RCC 7860 (cell line): ENCODE measurements at regions not wholly inside any gene's neighbourhood (a gene's known extent, or its start where the extent isn't known, plus 50 kb on each side); places are given as distances from the start of the nearest gene placed in this dataset.
A peak's percentile ranks its signal among the peaks of the same experiment; 100 is the strongest.

Experiments
- DNase-seq: peaks from one replicate; pipeline ENCODE4 v3.0.0-alpha.2; 2015; ENCODE audit warnings: low spot score
- FAIRE-seq: peaks from 2 replicates; lab custom pipeline; 2012; peaks lifted over from hg19 to GRCh38; lab: Jason Lieb, UNC

DNA sequence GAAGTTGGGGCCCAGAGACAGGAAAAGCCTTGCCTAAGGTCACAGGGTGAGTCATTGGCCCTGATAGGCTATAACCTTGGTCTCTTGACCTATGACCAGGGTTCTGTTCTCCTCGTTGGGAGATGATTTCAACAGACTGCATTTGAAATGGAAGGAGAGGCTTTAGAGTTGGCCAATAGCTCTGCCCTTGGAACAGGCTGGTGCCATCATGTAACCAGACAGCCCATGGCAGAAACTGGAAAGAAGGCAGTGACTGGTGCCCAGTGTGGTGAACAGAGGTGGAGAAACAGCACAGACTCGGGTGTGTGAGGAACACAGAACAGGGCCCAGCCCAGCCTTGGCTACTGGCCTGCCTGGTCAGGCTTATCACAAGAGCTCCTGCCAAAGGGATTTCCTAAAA, 109.8 kb upstream of the SLC25A48 start:
- DNase-seq = no peak
- no peak for FAIRE-seq

DNA sequence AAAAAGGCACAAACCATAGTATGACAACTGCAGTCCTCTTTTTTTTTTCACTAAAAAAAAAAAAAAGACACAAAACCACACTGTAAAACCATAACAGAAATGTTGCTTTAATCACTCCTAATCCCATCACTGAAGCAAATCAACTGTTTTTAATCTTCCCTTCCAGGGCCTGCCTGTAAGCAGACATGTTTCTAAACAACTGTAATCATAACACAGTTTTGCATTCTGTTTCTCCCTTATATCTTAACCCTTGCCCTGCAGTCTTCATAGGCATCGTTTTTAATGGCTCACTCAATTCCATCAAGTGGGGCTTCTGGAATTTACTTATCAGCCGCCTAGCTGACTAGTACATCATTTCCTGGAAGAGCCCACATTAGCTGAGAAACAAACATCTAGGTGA, 111.0 kb upstream of the SLC25A48 start:
- DNase-seq (no peak), FAIRE-seq (no peak)

DNA sequence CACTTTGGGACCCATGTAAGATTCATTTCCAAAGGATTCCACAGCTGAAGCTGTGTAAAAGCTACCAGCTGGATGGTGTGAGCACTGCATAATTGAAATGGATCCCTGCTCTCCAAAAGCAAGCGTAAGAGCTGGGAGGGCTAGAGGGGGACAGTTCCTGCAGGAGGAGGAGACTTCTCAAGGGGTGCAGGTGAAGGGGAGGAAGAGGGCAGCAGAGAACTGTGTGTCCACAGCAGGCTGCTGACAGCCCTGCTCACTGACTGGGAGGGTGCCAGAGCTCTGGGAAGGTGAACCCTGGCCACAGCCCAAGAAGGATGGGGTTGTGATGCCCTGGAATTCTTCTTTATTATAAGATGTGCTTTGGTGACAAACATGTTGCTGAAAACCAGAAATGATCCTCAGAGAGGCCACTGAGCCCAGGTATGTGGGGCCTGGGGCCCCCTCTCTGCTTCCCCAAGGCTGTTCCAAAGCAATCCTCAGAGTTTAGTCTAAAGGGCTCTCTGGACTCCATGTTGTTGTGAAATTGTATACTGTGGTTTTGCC, 112.8 kb upstream of the SLC25A48 start:
- DNase-seq (no peak), FAIRE-seq (no peak)

DNA sequence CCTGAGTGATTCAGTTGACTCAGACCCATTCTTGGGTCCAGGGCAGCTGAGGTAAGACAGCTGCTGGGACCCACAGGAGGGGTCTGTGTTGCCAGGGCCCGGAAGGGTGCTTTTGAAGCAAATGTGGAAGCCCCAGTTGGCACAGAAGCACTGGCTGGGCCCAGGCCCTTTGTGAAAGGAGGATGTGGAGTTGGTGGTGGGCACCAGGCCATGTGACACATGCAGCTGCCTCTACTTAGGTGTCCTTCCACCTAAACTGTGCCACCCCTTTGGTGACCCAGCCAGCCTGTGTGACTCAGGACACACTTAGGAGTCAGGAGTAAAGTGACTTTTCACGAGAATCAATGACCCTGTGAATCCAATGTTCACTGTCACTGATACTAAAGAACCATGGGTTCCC, 114.3 kb upstream of the SLC25A48 start:
- FAIRE-seq = no peak
- DNase-seq = no peak

DNA sequence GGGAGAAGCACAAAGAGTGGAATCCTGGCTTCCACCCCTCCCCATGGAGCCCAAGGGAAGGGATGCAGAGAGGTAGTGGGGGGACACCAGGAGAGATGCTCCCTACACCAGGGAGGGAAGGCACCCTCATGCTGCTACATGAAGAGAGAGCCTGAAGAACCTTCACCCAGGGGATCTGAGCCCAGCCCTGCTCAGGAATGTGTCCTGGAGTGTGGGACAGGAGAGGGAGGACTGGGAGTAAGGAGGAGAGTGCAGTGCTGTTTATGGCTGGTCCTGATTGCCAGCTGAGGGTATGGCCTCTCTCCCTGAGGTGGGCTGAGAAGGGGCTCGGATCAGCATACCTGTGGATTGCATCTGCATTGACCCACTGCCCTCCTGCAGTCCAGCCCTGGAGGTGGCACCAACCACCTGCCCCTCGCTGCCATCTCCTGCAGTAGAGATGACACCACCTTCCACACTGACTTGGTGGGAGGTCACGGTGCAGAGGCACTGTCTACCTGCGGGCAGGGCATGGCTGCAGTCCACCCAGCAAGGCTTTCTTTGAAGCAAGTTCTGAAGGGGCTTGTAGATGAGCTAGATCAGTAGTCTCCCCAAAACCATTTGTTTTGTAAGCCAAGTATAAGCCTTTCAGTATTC, 114.9 kb upstream of the SLC25A48 start:
- DNase-seq (no peak), FAIRE-seq (no peak)

DNA sequence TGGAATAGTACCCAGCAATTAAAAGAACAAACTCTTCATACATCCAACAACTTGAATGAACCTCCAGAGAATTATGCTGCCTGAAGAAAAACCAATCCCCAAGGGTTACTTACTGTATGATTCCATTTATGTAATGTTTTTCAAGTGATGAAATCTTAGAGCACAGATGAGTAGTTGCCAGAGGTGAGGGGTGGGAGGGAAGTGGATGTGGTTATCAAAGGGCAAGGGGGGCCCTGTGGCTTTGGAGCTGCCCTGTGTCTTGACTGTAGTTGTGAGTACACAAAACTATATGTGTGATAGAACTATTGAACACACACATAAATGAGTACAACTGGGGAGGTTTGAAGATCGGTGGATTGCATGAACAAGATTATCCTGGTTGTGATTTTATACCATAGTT, 115.8 kb upstream of the SLC25A48 start:
- no peak for FAIRE-seq
- no peak for DNase-seq

DNA sequence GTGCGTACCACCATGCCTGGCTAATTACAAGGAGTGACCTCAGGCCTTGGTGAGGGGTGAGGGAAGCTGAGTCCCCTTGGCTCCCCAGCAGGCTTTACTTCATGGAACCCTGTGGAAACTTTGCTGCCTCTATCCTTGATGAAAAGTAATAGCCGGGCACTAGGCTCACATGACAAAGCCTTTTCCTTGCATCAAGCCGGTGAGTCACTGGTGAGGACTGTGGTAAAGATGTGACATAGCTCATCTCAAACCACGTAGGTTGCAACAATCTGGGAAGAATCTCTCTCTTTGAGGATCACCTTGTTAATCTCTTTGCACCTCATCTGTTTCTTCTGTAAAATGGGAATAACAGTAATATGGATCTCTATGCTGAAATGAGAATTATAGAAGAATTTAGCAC, 116.3 kb upstream of the SLC25A48 start:
- FAIRE-seq (no peak), DNase-seq (peak; percentile 26)

DNA sequence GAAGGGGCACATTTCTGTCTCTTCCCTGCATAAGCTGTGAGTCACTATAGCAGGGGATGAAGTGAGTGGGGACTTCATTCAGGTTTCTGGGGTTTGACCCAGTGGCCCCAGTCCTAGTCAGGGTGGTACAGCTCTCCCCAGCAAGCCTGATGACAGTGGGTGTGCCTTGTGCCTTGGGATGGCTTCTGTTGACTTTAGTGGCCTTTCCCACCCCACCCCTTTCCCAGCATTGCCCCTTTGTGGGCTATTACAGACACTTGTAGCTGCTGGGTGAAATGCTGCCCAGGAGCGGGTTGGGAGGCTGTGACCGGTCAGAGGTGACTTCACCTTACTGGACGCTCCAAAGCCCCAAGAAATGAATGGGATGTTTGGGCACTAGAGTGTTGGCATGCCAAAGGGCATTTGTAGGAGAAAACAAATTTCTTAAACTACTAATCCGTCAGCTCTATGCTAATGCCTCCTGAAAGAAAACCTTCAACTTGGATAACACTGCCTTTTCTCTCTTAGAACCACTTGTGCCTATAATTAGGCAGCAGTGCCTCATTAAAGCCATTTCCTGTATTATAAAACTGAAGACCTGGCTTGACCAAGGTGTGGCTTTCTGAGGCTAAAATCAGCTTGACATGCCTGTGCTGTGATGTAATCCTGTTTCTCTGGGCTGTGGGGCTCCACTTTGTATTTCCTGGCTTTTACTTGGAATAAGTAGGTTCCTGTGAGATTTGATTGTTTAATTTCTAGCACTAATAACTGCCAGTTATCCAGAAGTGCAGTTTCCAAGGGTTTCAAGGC, 119.0 kb upstream of the SLC25A48 start:
- FAIRE-seq (no peak), DNase-seq (no peak)

DNA sequence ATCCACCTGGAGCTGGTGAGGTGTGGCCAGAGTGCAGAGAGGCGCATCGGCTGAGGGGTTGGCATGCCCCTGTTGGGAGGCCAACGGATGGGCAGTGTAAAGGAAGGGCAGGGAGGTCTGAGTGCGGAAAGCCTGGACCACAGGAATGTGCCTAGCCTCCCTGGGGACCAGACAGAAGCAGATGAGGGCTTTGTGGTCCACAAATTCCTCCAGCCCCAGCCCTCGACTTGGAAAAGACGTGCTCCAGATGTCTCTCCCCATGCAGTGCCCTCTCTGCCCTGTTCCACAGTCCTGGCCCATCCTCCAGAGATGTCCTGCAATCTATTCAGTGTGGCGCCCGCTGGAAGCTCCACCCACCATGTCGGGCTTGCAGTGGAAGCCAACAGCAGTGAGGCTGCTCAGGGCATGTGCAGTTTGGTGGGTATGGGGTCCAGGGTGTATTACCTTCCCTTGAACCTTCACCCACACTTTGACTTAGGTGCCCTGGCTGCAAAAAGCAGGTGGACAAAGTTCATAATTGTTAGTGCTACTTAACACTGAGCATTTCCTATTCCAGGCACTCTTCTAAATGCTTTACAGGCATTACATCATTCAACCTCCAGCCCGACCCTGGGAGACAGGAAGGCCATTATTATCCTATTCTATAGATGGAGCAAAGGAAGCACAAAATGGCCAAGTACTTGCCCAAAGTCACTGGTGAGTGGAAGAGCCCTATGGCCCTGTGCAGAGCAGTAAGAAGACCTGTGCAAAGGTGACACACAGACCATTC, 120.2 kb upstream of the SLC25A48 start:
- DNase-seq (no peak), FAIRE-seq (no peak)

DNA sequence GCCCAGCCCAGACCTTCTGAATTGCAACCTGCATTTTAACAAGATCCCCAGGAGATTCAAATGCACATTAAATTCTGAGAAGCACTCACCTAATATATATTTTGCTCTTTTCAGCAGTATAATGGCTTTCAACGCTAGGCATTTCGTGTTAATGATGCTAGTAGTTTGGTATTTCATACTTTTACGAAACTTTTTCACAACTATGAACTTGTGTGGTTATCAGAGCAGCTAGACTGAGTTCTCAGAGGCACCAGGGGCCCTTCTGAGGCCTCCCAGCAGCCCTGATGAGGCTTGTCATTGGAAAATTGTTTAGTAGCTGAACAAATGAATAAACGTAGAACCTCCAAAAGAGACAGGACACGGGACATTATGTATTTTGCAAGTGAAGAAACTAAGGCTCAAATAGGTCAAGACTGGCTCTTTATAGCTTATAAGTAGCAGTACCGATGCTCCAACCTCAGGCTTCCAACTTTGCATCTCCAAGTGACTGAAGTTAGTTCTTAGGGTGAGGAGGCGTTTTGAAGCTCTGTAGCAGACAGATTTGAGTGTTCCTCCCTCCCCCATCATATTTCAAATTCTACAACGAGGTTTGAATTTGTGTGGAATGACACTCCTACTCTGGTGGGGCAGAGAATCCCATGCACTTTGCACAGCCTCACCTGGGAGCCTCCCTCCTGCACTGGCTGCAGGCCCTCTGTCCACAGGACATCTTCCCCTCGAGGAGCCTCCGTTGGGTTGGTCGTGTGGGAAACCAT, 121.1 kb upstream of the SLC25A48 start:
- FAIRE-seq (no peak), DNase-seq (no peak)

DNA sequence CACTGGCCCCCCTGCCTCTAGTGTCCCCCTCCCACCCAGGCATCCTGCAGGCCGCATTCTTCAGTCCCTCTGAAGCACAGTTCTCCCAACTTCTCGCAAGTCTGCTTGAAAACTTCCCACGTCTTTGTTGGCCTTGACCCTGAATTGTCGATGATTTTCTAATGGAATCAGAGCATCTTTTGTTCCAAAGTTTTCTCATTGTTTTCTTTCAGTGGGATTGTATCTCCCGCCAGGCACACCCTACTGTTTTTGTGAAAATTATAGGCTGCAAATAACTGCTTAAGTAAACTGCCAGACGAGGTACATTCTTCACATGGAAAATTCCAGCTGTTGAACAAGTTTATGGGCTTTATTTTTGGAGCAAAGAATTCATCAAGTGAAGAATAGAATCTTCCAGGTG, 122.6 kb upstream of the SLC25A48 start:
- no peak for DNase-seq
- no peak for FAIRE-seq

DNA sequence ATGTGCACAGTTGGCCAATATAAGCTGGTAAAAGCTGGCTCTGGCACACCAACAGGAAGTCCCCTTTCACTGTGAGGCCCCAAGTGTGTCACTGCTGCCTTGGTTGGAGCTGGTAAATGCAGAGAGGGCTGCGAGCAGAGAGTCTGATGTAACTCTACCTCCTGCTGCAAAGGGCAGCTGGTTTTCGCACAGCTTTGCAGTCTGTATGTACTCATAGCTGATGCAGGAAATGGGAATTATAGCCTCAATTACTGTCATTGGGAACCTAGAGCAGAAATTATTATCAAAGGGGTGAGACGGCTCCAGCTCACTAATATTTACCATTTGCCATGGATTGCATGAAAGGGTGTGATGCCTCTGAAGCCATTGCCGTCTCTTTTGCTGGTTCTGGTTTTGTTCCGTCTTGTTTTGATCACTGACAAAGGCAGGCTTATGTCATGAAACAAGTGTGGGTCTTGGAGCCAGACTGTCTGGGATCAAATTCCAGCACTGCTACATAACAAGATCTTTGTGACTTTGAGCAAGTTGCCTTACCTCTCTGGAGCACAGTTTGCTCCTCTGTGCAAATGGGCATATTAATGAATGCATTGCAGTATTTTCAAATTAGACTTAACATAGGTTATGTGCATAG, 124.3 kb upstream of the SLC25A48 start:
- DNase-seq = no peak
- FAIRE-seq = no peak

DNA sequence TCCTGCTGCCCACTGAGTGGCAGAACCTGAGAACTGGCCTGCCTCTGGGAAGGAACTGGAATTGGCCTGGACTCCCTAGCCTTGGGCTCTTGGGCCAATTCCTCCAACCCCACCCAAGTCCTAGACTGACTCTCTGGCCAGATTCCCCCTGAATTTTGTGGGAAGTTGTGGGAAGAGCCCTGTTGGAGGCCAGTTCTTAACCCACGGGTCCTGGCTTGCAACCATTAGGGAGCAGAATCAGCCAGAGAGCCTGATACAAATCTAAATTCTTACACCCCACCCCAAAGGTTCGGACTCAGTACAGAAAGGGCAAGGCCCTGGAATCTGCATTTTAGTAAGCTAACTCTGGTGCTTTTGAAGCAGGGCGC, 125.3 kb upstream of the SLC25A48 start:
- DNase-seq (no peak), FAIRE-seq (no peak)

DNA sequence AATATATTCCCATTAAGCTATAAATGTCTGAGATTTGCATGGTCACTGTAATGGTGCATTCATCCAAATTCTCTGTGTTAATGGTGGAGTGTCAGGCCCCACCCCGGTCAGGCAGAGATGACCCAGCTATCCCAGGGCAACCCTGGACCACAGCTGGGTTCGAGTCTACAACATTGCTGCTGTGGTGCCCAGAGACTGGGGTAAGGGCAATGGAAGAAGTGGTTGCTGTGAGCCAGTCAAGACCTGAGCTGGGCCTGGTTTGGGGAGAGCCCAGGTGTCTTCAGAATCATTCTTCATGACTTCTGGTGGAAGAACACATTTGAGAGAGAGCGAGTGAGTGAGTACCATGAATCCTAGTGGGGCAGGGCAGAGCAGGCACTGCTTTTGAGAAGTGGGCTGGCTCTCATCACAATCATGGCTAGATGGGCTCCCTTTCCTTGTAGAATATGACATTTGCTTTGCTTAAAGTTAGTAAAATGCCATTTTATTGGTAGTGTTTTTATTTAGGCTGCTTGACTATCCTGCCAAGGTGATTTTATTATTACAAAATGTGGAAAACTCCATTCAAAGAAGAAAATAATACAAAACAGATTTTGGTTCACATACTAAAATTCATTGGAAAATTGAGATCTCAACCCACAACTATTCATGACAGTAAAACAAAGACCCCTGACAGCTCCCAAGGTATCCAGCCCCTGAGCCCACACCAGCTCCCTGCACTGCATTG, 125.8 kb upstream of the SLC25A48 start:
- DNase-seq (no peak), FAIRE-seq (no peak)

DNA sequence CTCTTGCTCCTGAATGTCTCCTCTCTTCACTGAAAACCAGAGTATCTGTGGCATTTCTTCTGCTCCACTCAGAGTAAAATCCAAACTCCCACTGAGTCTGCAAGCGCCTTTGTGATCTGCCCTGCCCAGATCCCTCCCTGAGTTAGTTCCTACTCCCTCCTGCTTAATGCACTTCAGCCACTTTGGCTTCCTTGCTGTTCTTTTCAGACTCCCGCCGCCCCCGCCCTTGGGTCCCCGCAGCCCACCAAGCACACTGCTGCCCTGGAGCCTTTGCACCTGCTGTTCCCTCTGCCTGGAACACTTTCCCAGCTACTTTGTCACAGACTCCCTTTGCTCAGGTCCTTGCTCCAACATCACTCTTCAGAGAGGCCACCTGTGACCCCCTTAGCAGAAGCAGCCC, 127.2 kb upstream of the SLC25A48 start:
- FAIRE-seq (no peak), DNase-seq (no peak)

DNA sequence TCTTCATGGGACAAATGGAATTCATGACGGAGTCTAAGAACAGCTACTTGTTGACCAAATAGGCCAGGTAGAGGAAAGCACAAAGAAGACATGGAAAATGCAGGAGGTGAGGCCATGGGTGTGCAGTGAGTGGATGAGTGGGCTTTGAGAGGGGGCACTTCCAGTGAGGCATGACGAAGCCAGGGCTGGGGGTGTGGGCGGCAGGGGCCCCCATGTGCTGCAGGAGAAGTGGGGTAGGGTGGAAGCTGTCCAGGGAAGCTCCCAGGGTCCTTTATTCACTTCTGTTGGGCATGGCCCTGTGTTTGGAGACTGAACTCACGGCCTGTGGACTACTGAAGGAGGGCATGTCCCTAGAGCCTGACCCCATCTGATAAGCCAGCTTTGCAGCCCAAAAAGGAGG, 127.6 kb upstream of the SLC25A48 start:
- DNase-seq (no peak), FAIRE-seq (no peak)

DNA sequence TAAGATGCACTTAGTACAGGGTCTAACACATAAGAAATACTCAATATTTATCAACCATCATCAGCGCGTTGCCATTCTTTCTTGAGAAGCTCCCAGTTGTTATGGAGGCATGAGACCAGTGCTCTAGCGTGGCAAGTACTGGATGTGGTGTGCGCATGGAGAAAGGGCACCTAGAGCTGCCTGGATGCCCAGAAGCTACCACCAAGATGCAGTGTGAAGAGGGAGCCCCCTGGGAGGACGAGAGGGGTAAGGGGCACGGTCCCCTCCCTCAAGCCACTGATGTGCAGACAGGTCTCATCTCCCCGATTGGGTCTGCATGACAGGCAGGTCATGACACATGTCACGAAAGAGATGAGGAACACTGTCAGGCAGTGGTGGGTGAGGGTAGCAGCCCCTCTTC, 127.7 kb upstream of the CXCL14 start:
- DNase-seq (no peak), FAIRE-seq (no peak)

DNA sequence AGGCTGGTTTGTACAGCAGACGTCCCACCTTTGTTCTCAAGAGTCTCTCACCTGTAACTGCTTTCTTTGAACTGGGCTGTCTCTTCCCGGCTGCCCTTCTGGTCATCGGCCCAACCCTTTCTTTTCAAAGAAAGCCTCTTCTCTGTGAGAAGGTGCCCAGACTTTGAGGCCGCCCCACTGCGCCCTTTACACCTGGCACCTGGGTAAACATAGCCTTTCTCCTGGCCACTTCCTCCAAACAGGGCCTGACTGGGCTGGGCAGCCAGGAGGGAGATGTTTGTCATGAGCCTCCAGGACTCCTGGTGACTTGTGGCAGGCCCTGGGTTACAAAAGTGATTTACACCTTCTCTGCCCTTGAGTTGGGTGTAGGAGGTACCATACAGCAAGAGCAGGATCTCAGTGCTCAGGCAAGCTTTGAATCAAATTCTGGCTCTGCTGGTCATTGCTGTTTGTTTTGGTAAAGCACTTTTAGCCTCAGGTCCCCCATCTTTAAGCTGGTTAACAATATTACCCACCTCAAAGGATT, 127.2 kb upstream of the CXCL14 start:
- FAIRE-seq = no peak
- DNase-seq = no peak

DNA sequence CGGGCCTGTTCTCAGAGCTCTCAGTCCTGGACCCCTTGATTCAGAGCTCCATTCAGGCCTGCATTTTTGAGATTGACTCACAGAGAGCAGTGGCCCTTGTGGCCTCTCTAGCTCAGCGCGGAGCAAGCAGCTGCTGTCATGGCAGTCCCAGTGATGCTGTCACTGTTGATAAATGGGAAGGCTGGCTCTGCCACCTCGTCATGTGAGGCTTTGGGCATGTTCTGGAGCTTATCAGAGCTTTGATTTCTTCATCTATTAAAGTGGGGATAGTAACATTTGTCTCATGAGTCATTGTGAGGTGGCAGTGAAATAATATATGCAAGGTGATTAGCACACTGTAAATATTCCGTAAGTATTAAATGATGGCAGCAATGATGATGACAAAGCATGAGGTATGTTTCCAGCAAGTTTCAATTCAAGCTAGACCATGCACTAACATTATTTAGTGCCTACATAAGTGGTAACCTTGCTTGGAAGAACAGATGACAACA, 126.4 kb upstream of the CXCL14 start:
- FAIRE-seq (no peak), DNase-seq (no peak)

DNA sequence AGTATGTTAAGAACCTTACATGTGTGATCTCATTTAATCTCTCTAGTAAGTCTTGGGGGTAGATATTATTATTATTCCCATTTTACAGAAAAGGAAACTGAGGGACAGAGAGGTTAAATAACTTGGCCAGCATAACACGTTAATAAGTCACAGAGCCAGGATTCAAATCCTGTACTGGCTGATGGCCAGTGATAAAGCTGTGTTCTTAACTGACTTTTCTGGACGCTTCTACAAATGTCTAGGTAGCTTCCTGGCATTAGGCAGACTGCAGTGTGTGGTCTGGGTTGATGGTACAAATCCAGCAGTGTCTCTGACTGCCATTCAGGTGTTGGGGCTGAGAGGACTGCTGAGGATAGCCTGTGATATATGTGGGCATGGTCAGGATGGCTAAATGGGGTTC, 125.8 kb upstream of the CXCL14 start:
- no peak for FAIRE-seq
- DNase-seq = no peak
